RWPE1 (cell line): ENCODE measurements at regions not wholly inside any gene's neighbourhood (a gene's known extent, or its start where the extent isn't known, plus 50 kb on each side); places are given as distances from the start of the nearest gene placed in this dataset.

ENCODE experiments used
- CTCF ChIA-PET: fragments of 350-600 bp; sonication (Branson Sonifier 250); formaldehyde crosslinking; extraction: SDS; loops from one replicate; lab custom pipeline; 2021; lab: Yijun Ruan, JAX
- POLR2A ChIA-PET: fragments of 400-600 bp; formaldehyde crosslinking; extraction: SDS; loops from one replicate; lab custom pipeline; 2020; ENCODE audit warnings: antibody characterized with exemption; ENCODE audit not compliant: low non-redundant PET; lab: Yijun Ruan, JAX
- DNase-seq: peaks from one replicate; pipeline ENCODE4 v3.0.0; 2012; ENCODE audit warnings: low spot score
- H3K27ac ChIP-seq: fragments of 450-650 bp; 2 replicates; pipeline ENCODE4 v1.5.1; 2017
- TF ChIP-seq, protein P1 (sequence below): fragments of 450-650 bp; conservative IDR thresholded peaks from 2 replicates; pipeline ENCODE4 v1.5.1; 2017; ENCODE audit warnings: low read depth, mild to moderate bottlenecking

DNA sequence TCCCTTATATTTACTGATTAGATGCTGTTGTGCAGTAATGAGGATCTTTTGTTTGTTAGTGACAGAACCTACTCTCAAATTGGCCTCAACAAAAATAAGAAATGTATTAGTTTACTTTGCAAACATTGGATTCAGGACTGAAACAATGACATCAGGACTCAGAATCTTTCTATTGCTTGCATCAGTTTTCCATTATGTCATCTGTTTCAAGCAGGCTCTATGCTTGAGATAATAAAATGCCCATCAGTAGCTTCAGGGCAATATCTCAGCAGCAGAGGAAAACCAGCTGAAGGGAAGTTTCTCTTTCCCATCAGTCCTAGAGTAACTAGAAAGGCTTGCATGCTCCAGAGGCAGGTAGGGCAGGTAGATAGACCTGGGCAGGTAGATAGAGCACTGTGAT is 375.5 kb upstream of the SLC8A1 start:
- DNase-seq: no peak
- TF ChIP-seq, protein P1, sequence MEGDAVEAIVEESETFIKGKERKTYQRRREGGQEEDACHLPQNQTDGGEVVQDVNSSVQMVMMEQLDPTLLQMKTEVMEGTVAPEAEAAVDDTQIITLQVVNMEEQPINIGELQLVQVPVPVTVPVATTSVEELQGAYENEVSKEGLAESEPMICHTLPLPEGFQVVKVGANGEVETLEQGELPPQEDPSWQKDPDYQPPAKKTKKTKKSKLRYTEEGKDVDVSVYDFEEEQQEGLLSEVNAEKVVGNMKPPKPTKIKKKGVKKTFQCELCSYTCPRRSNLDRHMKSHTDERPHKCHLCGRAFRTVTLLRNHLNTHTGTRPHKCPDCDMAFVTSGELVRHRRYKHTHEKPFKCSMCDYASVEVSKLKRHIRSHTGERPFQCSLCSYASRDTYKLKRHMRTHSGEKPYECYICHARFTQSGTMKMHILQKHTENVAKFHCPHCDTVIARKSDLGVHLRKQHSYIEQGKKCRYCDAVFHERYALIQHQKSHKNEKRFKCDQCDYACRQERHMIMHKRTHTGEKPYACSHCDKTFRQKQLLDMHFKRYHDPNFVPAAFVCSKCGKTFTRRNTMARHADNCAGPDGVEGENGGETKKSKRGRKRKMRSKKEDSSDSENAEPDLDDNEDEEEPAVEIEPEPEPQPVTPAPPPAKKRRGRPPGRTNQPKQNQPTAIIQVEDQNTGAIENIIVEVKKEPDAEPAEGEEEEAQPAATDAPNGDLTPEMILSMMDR: no peak
- H3K27ac ChIP-seq: no peak overlapping the region
- ChIA-PET CTCF (interaction anchor here (0.6 kb wide), 1 partner anchor 18 kb away, joined by 3 read pairs; no protein-coding TSS in a partner anchor), POLR2A (no interaction called here)

DNA sequence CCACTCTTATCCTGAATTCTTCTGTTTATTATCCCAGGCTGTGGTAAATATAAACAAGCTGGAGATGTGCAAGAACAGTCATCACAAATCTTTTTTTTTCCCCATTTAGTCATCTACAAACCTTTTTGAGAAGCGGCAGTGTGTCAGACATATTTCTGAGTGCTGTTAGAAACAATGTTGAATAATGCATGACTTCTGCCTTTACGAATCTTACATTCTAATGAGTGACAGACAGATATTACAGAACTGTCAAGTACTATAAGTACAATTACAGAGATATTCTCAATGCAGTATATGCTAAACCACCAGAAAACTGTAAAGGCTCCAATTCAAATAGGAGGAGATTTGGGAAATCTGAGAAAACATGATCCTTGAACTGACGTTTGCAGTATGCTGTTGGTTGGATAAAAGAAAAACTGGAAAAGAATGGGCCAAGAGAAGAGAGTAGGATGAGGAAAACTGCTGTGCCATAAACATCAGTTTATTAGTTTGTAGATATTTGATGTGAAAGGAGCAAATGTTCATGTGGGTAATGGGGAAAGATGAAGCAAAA is 379.5 kb upstream of the SLC8A1 start:
- no peak overlapping the region for H3K27ac ChIP-seq
- TF ChIP-seq, protein P1: no peak
- ChIA-PET CTCF (no interaction called here), POLR2A (no interaction called here)
- DNase-seq: no peak

DNA sequence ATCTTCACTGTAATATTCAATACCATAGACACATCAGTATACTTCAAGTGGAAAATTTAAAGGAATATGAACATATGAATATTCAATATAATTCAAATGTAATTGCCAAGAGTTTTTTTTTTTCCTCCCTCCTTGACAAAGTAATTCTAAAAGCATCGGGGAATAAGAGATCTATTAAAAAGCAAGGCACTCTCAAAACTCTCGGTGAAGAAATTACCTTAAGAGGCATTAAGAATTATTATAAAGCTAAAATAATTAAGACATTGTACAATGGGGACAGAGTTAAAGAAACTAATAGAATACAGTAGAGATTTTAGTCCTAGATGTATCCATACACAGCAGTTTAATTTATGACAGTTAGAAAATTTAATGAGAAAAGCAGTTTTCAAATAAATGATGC is 390.0 kb upstream of the SLC8A1 start:
- no peak for DNase-seq
- TF ChIP-seq, protein P1: no peak
- CTCF ChIA-PET: no interaction called here
- POLR2A ChIA-PET: no interaction called here
- no peak overlapping the region for H3K27ac ChIP-seq

DNA sequence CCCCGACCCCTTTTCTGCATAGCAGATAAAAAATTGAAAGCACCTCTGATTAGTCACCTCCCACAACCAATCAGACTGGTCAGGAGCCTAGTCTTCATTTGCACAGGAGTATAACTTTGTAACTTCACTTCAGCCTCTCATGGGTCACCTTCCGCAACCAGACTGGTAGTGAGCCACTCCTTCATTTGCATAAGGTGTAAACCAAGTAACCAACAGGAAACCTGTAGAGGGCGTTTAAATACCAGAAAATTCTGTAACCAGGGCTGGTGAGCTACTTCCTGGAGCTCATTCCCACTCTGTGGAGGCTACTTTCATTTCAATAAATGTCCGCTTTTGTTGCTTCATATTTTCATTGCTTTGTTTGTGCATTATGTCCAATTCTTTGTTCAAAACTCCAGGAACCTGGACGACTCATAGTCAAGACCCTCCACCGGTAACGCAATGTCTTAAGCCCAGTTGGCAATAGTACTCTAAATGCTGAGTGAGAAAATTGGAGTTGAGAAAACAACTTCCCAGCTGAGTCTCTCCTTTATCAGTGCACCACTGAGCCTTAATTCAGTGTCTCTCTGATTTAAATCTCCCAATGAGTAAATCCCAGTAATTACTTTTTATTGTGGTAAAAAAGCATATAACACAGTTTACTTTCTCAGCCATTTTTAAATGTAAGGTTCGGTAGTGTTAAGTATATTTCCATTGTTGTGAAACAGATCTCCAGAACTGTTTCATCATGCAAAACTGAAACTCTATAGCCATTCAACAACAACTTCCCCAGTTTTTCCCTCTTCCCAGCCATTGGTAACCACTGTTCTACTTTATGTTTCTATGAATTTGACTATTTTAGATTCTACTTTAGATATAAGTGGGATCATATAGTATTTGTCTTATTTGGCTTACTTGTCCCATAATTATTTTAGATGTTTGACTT is 392.7 kb upstream of the SLC8A1 start:
- TF ChIP-seq, protein P1: no peak
- ChIA-PET CTCF (interaction anchor here (0.6 kb wide), 1 partner anchor 56 kb away, joined by 4 read pairs; no protein-coding TSS in a partner anchor), POLR2A (no interaction called here)
- no peak for DNase-seq
- no peak overlapping the region for H3K27ac ChIP-seq

DNA sequence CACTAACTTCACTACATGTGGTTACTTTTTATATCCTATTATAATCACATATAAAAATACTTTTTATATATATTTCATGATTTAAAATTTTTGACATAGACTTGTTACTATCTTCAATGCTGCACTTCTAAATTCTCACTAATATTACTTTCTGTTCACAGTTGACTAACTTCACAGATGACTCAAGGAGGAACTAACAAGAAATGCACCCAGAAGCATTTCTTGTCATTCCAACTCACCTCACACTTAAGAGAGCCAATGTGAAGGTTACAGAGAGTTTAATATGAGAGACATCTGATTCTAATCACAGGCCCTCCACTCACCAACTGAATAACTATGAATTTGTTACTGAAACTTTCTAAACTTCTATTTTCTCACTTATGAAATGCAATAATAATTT is 399.8 kb upstream of the SLC8A1 start:
- TF ChIP-seq, protein P1: no peak
- no peak for DNase-seq
- no peak overlapping the region for H3K27ac ChIP-seq
- POLR2A ChIA-PET: no interaction called here
- CTCF ChIA-PET: interaction anchor here (0.6 kb wide), 1 partner anchor 129 kb away, joined by 3 read pairs; no protein-coding TSS in a partner anchor

DNA sequence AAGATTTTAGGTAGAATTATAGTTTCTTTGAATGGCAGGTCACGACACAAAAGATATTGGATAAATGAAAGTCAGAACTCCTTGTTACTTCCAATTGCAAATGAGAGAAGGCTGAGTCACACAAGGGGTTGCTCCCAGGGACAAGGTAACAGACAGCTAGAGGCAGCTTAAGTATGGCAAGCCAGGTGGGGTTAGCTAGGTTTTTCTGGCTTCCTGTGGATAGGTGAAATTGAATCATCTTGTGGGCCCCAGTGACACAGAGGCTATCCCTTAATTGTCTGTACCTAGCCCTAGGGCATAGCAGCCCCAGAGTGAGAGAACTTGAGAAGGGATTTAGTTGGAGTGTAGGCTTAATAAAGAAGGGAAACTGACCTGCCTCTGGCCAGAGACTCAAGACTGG is 407.7 kb upstream of the SLC8A1 start:
- DNase-seq: peak; percentile 8
- H3K27ac ChIP-seq: no peak overlapping the region
- CTCF ChIA-PET: no interaction called here
- TF ChIP-seq, protein P1: no peak
- POLR2A ChIA-PET: no interaction called here
